Parathyroid adenoma (tissue), 2 donors: ENCODE measurements at regions not wholly inside any gene's neighbourhood (a gene's known extent, or its start where the extent isn't known, plus 50 kb on each side); places are given as distances from the start of the nearest gene placed in this dataset.

Experiments
- H2AFZ ChIP-seq: fragments of 300-600 bp; sonication (generic); one replicate; pipeline ENCODE4 v1.7.0; 2017; ENCODE audit warnings: antibody characterized with exemption, mild to moderate bottlenecking
- H3K27ac ChIP-seq: fragments of 300-600 bp; sonication (generic); one replicate; pipeline ENCODE4 v1.7.0; 2017
- H3K27me3 ChIP-seq: fragments of 300-600 bp; sonication (generic); one replicate; pipeline ENCODE4 v1.7.0; 2017; ENCODE audit warnings: low read length; ENCODE audit not compliant: control insufficient read depth, insufficient read depth
- H3K36me3 ChIP-seq: fragments of 300-600 bp; sonication (generic); one replicate; pipeline ENCODE4 v1.7.0; 2017; ENCODE audit warnings: low read length; ENCODE audit not compliant: control insufficient read depth, insufficient read depth
- H3K4me1 ChIP-seq: fragments of 300-600 bp; sonication (generic); one replicate; pipeline ENCODE4 v1.7.0; 2017; ENCODE audit warnings: control low read depth
- H3K4me2 ChIP-seq: fragments of 300-600 bp; sonication (generic); one replicate; pipeline ENCODE4 v1.7.0; 2017; ENCODE audit warnings: low read length
- H3K4me3 ChIP-seq: fragments of 300-600 bp; sonication (generic); one replicate; pipeline ENCODE4 v1.7.0; 2017; ENCODE audit warnings: low read depth, low read length
- H3K79me2 ChIP-seq: fragments of 300-600 bp; sonication (generic); one replicate; pipeline ENCODE4 v1.7.0; 2017; ENCODE audit warnings: control low read depth
- H3K9ac ChIP-seq: fragments of 300-600 bp; sonication (generic); one replicate; pipeline ENCODE4 v1.7.0; 2017; ENCODE audit warnings: mild to moderate bottlenecking
- H3K9me3 ChIP-seq: fragments of 300-600 bp; sonication (generic); one replicate; pipeline ENCODE4 v1.7.0; 2017; ENCODE audit warnings: low read length; ENCODE audit not compliant: control insufficient read depth
- TF ChIP-seq, protein P1 (sequence below): fragments of 300-600 bp; sonication (generic); IDR thresholded peaks from one replicate; pipeline ENCODE4 v1.7.0; 2017; ENCODE audit warnings: antibody characterized with exemption, mild to moderate bottlenecking
- donor health status: primary hyperparathyroidism.

DNA sequence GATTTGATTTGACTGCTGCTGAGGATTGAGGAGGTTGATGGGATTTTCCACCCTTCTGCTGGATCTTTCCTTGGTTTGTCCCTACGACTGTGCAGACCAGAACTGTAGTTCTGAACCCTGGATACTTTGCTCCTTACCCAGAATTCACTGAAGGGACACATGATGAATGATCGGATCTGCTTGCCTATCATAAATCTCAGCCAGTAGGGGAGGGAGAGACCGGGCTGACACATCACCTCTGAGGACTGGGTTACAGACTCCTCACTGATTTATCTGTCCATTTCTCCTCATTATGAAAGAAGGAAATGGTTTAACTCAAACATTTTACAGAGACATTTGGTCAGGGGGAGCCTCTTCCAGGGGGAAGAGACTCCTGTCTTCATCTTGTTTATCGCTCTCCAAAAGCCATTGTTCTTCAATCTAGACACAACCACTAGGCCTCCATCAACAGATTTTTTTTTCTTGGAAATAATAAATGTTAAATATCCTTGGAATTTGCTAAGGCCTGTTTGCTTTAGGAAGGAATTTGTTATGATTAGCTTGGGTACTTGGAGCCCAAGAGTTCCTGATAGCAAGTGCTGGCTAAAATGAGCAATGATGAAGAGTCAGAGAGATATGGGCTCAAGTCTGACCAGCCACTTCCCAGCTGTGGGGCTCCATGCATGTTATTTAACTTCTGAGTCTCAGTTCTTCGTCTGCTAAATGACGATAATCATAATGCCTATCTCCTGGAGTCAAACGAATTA lies 925.5 kb downstream of the SLC4A3 start:
- Histone ChIP-seq H3K79me2 (no peaks in the 10 kb centered on the region), H3K4me3 (no peak overlapping the region), H3K36me3 (no peaks in the 10 kb centered on the region), H3K4me1 (no peaks in the 10 kb centered on the region), H3K27me3 (no peaks in the 10 kb centered on the region), H3K27ac (no peak overlapping the region), H3K4me2 (no peak overlapping the region), H2AFZ (no peak overlapping the region), H3K9me3 (no peaks in the 10 kb centered on the region), H3K9ac (no peak overlapping the region)
- TF ChIP-seq, protein P1, sequence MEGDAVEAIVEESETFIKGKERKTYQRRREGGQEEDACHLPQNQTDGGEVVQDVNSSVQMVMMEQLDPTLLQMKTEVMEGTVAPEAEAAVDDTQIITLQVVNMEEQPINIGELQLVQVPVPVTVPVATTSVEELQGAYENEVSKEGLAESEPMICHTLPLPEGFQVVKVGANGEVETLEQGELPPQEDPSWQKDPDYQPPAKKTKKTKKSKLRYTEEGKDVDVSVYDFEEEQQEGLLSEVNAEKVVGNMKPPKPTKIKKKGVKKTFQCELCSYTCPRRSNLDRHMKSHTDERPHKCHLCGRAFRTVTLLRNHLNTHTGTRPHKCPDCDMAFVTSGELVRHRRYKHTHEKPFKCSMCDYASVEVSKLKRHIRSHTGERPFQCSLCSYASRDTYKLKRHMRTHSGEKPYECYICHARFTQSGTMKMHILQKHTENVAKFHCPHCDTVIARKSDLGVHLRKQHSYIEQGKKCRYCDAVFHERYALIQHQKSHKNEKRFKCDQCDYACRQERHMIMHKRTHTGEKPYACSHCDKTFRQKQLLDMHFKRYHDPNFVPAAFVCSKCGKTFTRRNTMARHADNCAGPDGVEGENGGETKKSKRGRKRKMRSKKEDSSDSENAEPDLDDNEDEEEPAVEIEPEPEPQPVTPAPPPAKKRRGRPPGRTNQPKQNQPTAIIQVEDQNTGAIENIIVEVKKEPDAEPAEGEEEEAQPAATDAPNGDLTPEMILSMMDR = no peak

DNA sequence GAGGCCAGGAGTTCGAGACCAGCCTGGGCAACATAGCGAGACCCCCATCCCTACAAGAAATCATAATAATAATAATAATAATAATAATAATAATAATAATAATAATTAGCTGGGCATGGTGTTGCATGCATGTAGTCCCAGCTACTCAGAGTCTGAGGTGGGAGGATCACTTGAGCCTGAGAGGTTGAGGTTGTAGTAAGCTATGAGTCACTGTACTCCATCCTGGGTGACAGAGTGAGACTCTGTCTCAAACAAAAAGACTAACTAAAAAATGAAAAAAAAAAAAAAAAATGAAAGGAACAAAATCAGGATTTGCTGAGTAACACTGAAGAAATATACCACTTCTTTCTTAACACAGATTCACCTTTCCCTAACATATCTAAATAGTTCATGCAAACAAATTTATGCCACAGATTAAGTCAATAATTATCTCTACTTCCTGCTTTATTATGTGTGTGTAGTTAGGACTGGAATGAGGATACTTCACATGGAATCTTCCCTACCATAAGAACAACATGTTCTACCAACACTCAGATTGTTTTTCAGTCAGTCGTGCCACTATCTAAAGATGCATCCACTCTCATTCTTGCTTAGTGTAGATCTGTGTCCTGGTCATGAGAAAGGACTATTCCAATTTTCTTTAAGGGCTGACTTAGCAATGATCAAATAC lies 928.7 kb downstream of the SLC4A3 start:
- Histone ChIP-seq H3K36me3 (no peaks in the 10 kb centered on the region), H3K9me3 (no peaks in the 10 kb centered on the region), H3K9ac (no peak overlapping the region), H3K4me3 (no peak overlapping the region), H3K27me3 (no peaks in the 10 kb centered on the region), H2AFZ (no peak overlapping the region), H3K4me2 (no peak overlapping the region), H3K4me1 (no peaks in the 10 kb centered on the region), H3K79me2 (no peaks in the 10 kb centered on the region), H3K27ac (no peak overlapping the region)
- TF ChIP-seq, protein P1 = no peak

DNA sequence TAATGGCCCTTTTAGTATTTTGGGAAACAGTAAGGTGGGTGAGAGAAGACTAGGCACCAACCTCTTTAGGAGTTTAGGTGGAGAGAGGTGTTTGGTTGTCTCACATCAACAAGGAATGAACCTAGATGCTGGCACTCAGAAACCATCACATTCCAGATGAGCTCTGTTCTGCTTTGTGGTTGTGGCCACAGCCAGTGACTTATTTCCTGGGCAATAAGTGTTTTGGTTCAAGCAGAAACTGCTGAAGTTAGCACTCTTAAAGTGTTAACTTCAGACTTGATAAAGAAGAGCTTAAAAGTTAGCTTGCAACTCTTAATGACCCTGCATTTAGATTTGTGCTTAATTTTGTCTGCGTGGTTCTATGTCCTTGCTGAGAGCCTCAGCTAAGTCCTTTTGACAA lies 929.2 kb downstream of the SLC4A3 start:
- H3K4me1 ChIP-seq = no peaks in the 10 kb centered on the region
- H3K9ac ChIP-seq = no peak overlapping the region
- no peak overlapping the region for H3K4me2 ChIP-seq
- no peaks in the 10 kb centered on the region for H3K79me2 ChIP-seq
- no peaks in the 10 kb centered on the region for H3K9me3 ChIP-seq
- H3K27me3 ChIP-seq = no peaks in the 10 kb centered on the region
- TF ChIP-seq, protein P1 = no peak
- H3K4me3 ChIP-seq = no peak overlapping the region
- H3K36me3 ChIP-seq = no peaks in the 10 kb centered on the region
- H2AFZ ChIP-seq = no peak overlapping the region
- H3K27ac ChIP-seq = no peak overlapping the region

DNA sequence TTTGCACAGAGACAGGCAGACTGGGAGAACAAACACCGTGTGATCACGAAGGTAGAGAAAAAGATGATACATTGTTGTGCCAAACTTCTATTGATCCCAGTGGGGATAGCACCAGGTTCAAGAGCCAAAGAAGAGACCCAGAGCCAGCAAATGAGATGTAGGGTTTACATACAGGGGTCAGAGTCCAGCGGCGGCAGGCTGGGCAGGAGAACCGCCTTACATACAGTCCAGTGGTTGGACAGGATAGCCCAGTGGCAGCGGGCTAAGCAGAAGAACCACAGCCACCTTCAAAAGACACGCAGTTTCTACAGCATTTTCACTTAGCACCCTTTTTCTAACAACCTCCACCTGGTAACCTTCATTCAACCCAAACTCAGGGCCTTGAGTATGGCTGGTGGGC lies 932.8 kb downstream of the SLC4A3 start:
- Histone ChIP-seq H3K9ac (no peak overlapping the region), H2AFZ (no peak overlapping the region), H3K27ac (no peak overlapping the region), H3K9me3 (no peaks in the 10 kb centered on the region), H3K4me3 (no peak overlapping the region), H3K36me3 (no peaks in the 10 kb centered on the region), H3K4me2 (no peak overlapping the region), H3K27me3 (no peaks in the 10 kb centered on the region), H3K79me2 (no peaks in the 10 kb centered on the region), H3K4me1 (no peaks in the 10 kb centered on the region)
- TF ChIP-seq, protein P1 = no peak
